GM12865 (cell line): ENCODE measurements at regions not wholly inside any gene's neighbourhood (a gene's known extent, or its start where the extent isn't known, plus 50 kb on each side); places are given as distances from the start of the nearest gene placed in this dataset.

Source experiments
- DNase-seq: peaks from one replicate; pipeline ENCODE4 v3.0.0; 2010; ENCODE audit warnings: low read depth
- H3K4me3 ChIP-seq: 2 replicates; pipeline ENCODE4 v1.5.1; 2011; ENCODE audit warnings: mild to moderate bottlenecking, low read depth, low read length, control low read depth
- TF ChIP-seq, protein P1 (sequence below): IDR thresholded peaks from 2 replicates; pipeline ENCODE4 v1.5.1; 2011; ENCODE audit warnings: low read length, control low read depth, low read depth, inconsistent platforms; ENCODE audit not compliant: insufficient read depth; ENCODE audit errors: missing control alignments

DNA sequence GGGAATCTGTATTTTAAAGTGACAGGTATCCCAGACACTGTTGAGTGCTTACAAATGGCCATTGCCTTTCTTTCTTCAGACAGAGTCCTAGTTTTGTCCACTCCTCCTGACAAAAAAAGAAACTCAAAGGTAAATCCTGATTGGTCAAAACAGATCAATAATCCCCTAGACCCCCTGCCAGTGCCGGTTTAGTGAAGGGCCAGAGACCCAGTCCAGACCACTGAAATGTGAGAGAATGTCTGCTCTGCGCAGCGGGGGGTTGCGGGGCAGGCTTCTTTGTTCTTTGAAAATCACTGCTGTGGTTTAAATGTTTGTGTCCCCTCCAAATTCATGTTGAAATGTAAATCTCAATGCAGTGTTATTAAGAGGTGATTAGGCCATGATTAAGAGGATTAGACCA lies 177.7 kb upstream of the GPR26 start:
- DNase-seq = no peak
- H3K4me3 ChIP-seq = no peak overlapping the region
- TF ChIP-seq, protein P1, sequence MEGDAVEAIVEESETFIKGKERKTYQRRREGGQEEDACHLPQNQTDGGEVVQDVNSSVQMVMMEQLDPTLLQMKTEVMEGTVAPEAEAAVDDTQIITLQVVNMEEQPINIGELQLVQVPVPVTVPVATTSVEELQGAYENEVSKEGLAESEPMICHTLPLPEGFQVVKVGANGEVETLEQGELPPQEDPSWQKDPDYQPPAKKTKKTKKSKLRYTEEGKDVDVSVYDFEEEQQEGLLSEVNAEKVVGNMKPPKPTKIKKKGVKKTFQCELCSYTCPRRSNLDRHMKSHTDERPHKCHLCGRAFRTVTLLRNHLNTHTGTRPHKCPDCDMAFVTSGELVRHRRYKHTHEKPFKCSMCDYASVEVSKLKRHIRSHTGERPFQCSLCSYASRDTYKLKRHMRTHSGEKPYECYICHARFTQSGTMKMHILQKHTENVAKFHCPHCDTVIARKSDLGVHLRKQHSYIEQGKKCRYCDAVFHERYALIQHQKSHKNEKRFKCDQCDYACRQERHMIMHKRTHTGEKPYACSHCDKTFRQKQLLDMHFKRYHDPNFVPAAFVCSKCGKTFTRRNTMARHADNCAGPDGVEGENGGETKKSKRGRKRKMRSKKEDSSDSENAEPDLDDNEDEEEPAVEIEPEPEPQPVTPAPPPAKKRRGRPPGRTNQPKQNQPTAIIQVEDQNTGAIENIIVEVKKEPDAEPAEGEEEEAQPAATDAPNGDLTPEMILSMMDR = no peak

DNA sequence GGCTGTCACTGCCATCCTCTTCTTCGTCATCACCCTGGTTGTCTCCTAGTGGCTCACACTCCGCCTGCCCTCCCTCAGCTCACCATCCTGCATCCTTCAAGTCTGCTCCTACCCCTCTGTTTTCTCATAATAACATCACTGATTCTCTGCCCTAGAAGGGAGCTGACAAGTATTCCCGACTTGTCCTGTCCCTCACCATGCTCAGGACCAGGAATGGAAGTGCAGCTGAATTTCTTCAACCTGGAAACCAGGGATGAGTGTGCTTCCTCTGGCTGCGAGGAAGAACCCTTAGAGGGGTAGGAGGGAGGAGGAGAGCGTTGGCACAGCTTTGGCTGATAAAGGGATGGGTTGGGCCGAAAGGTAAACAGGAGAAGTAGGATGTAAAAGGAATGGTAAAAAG lies 174.8 kb upstream of the GPR26 start:
- TF ChIP-seq, protein P1 = no peak
- no peak for DNase-seq
- no peak overlapping the region for H3K4me3 ChIP-seq

DNA sequence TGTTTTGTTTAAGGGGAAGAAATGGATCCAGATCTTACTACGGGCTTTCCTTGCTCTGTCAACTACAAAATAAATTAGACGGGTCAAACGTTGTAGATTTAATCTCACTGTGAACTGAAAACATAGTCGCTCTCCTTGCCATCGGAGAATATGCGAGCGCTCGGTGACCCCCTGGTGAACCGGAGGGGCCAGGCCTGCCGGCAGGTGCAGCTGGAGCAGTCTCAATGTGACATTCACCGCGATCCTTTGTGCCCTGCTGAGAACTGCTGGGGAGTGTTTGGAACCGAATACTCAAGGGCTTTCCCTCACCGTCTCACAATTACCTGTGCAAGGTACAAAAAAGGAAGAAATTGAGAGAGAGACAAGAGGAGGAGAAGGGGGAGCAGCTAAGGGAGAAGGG lies 174.1 kb upstream of the GPR26 start:
- no peak for DNase-seq
- TF ChIP-seq, protein P1 = no peak
- H3K4me3 ChIP-seq = no peak overlapping the region

DNA sequence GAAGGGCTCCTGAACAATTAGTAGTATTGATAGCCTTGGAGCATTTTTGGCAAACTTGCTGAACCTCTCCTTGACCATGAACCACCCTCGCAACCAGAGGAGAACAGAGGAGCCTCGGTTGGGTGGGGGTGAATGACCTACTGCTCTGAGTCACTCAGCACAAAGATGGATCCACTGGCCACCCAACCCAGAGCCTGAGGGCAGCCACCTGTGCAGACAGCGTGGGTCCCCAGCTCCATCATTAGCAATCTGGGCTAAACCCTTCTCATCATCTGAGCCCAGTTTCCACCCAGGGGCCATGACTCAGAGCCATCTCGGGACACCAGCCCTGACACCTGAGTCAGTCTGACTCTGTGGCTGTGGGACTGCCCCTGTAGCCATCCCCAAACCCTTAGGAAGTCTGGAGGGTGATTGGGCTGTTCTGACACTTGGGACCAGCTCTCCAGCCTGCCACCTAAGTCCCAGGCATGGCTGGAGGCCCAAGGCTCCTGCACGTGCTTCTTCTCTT lies 171.8 kb upstream of the GPR26 start:
- TF ChIP-seq, protein P1 = no peak
- H3K4me3 ChIP-seq = no peak overlapping the region
- DNase-seq = no peak

DNA sequence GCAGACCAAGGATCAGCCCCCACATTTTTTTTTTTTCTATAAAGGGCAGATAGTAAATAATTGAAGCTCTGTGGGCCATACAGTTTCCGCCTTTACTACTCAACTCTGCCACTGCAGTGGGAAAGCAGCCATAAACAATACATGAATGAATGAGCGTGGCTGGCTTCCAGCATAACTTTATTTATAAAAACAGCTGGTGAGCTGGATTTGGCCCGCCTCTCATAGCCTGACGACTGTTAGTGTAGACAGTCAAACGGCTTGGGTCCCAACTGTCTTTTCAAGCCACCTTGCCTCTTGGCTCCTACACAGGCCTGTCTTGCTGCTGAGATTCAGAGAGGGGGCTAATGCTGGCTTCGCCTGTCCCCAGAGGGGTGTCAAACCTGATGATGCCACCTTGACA lies 169.8 kb upstream of the GPR26 start:
- no peak for DNase-seq
- no peak overlapping the region for H3K4me3 ChIP-seq
- TF ChIP-seq, protein P1 = no peak

DNA sequence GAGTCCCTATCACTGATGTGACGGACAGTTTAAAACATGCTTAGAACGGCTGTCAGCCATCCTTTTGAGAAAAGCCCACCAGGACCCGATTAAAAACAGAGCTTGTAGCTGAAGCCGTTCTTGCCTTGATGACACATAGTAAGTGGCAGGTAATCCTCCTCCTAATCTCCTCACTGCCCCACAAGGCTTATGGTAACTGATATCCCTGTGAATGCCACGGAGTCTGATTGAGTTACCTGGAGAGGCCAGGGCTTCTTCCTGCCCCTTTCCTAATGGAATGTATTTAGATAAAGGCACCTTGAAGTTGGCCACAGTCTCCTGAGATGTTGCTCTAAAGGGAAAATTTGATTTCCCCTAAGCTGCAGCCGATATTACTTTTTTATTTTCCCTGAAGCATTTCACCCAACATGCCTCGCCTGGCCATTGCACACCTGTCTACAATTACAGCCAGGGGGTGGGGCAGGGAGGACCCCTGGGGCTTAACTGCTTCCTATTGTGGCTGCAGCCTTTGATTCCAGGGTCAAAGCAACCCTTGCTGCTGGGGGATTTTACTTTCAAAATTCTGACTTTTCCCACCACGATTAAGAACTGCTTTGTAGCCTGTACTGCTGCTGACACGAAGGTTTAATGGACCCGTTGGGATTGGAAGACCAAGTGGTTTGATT lies 169.0 kb upstream of the GPR26 start:
- TF ChIP-seq, protein P1 = no peak
- no peak for DNase-seq
- no peak overlapping the region for H3K4me3 ChIP-seq

DNA sequence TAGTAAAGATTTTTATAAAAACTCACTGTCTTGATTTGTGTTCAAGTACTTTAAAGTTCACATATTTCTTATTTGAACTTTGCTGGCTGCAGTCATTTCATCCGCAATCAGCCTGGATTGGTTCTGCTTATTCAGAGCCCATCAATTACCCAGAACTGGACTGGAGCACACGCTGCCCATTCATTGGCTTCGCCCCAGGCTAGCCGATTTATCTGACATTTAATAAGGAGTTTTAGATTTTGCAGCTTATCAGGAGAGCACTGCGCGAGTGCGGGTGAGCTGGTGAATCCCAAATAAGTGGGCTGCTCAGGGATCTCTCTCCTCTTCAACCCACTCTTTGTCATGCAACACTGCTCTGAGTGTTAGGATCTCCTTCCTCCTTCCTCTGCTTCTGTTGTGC lies 166.0 kb upstream of the GPR26 start:
- TF ChIP-seq, protein P1 = no peak
- no peak for DNase-seq
- H3K4me3 ChIP-seq = no peak overlapping the region
